SH-SY5Y (cell line): ENCODE measurements at regions not wholly inside any gene's neighbourhood (a gene's known extent, or its start where the extent isn't known, plus 50 kb on each side); places are given as distances from the start of the nearest gene placed in this dataset.

Experiments
- GATA2 ChIP-seq: IDR thresholded peaks from 2 replicates; pipeline ENCODE4 v1.6.1; 2011; ENCODE audit warnings: mild to moderate bottlenecking, low read depth, low read length
- GATA3 ChIP-seq: IDR thresholded peaks from 2 replicates; pipeline ENCODE4 v1.6.1; 2011; ENCODE audit warnings: low read depth, mild to moderate bottlenecking, low read length, moderate library complexity

- TF ChIP-seq GATA2 (no peak), GATA3 (no peak)
Measured at GRCh38 chr1:208818770-208819445, 574.7 kb upstream of the PLXNA2 start.
